HG03460 (cell line): ENCODE measurements at regions not wholly inside any gene's neighbourhood (a gene's known extent, or its start where the extent isn't known, plus 50 kb on each side); places are given as distances from the start of the nearest gene placed in this dataset.
"Not testable (repeated sequence)": the region's sequence is repeated elsewhere in the genome, so short reads cannot be mapped to it uniquely, and the experiment has no call there.

ENCODE experiments used
- ATAC-seq: cut with Tn5 transposase; IDR thresholded peaks from one replicate; pipeline ENCODE4 v1.9.1; 2021; ENCODE audit not compliant: unreplicated experiment

GRCh38 chr2:65625982-65626381, 193.6 kb upstream of the SPRED2 start:
- no peak for ATAC-seq

DNA sequence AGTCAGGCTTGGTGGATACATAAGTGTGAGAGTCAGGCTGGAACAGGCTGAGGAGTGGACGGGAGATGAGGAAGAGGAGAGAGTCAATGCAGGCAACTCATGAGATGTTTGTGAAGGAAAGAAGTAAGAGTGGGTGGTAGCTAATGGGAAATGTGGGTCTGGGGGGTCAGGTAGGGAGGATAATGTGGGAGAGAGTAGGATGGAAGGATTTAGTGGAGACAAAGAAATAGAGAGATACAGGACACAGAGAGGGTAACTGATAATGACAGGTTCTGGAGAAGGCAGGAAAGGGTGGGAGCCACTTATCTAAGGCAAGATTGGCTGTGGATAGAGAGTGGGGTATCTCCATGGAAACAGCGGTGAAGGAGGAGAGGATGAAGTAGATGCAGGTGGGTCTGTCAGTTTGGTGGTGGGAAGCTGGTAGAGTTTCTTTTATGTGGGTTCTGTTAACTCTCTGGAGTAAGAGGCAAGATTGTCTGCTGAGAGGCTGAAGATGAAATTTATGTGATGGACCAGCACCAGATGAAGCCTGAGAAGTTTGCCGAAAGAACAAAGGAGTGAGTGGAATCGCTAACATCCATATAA, 190.6 kb upstream of the SPRED2 start:
- no peak for ATAC-seq

GRCh38 chr2:65622499-65622898, 190.1 kb upstream of the SPRED2 start:
- ATAC-seq: no peak

DNA sequence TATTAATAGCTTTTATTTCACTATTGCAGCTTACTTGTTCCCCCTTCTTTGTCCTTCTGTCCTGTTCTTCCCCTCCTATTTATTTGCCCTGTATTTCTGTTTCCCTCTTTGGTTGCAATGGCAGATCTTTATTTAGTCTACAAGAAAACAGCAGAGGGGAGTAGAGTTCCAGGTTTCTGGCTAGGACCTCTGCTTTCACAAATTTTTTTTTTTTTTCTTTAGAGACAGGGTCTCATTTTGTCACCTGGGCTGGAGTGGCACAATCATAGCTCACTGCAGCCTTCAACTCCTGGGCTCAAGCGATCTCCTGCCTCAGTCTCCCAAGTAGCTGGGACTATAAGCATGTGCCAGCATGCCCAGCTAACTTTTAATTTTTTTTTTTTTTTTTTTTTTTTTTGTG, 188.1 kb upstream of the SPRED2 start:
- ATAC-seq: no peak

GRCh38 chr2:65620026-65620425, 187.6 kb upstream of the SPRED2 start:
- no peak for ATAC-seq

- ATAC-seq: no peak
Measured at GRCh38 chr2:65615602-65616001, 183.2 kb upstream of the SPRED2 start.

DNA sequence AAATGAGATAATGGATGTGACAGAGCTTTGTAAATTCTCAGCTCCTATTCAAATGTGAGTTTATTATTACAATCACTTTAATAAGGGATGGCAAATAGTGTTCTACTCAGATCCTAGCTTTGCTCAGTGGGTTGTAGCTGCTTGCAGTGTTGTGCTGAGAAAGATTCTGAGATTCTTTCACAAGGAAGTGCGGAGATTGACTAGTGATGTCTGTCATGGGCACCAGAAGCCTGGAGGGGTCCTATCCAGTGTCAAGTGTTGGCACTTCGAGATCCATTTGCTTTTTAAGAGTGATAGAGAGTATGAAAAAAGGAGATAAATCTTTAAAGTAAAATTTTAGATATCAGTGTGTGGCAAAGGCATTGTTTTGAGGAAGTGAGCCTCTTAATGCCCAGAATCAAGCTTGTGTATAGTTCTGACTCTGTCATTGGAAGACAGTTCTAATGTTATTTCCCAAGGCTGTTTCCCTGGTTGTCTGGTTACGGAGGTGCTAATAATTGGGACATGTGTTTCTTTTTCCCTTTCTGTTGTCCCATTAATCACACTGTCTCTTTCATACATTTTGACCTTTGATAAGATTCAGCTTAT, 181.7 kb upstream of the SPRED2 start:
- ATAC-seq: no peak

GRCh38 chr2:65611488-65611887, 179.1 kb upstream of the SPRED2 start:
- no peak for ATAC-seq

DNA sequence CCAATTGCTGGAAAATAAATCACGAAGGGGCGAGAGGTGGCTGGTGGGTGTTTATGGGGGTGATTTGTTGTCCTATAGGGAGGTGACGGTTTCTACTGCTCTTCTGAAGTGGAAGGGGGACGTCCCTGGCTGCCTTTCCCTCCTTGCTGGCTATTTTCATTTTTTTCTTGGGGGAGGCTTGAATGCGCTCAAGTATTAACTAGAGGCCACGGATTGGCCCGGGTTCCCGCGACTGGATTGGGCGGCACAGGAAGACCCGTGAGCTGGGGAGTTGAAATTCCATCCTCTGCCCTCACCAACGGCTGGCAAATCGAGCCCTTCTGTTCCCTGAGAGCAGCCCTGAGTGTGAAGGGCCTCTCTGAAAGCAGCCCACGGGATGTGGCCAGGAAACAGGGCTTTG, 176.5 kb upstream of the SPRED2 start:
- ATAC-seq: no peak

DNA sequence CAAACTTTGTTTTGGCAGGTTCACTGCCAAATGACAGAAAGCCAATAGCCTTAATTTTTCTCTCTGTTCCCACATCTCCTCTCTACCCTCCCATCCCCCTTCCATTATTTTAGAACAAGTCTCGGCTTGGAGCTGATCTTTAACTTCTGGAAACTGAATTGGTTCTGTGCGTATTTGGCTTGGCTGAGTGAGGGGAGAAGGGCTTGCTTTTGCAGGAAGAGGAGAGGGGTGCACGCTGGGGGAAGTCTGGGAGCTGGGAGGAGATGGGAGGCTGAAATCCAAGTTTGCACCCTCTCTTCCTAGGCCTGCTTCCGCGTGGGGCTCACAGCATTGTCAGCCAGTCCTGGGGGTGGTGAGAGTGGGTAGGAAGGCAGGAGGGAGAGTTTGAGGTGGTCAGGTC, 176.1 kb upstream of the SPRED2 start:
- ATAC-seq: no peak

DNA sequence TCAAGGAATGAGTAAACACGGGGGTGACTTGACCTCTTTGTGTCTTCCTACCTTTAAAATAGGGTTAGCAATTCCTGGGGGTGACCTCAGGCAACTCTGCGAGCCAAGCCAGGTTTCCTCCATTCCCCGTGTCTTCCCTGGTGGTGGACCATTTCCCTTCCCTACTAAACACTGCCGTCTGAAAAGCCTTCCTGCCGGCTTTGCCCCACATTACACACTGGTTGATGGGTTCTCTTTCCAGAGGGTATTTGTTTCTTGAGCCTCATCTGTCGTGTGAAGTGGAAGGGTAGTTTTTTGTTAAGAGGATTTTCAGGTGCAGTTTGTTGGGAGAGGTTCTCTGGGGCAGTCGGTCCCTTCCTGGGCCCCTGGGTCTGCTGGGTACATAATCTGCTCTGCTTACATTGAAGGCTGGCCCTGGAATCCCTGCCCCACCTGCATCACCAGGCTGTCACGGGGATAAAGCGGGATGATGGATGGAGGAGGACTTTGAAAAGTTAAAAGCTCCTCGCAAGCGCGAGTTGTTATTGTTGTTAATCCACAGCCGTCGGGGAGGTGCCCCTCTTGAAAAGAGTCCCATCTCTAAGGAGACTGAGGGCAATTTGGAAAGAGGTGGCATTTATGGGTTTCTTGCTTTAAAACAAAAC, 175.4 kb upstream of the SPRED2 start:
- no peak for ATAC-seq

DNA sequence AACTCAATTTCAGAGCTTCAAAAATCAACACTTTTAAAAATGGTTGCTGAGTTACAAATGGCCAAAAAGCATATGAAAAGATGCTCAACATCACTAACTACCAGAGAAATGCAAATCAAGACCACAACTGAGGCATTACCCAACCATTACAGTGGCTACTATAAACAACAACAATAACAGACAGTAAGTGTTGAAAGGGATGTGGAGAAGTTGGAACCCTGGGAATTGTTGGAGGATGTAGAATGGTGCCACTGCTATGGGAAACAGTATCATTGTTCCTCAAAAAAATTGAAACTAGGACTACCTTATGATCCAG, 173.3 kb upstream of the SPRED2 start:
- no peak for ATAC-seq

- ATAC-seq: no peak
Measured at GRCh38 chr2:65605058-65605742, 172.8 kb upstream of the SPRED2 start.

GRCh38 chr2:65604246-65604645, 171.8 kb upstream of the SPRED2 start:
- no peak for ATAC-seq

- ATAC-seq: no peak
Measured at GRCh38 chr2:65602603-65603235, 170.3 kb upstream of the SPRED2 start.

GRCh38 chr2:65600871-65601270, 168.5 kb upstream of the SPRED2 start:
- not testable (repeated sequence) for ATAC-seq

GRCh38 chr2:65600351-65600750, 168.0 kb upstream of the SPRED2 start:
- ATAC-seq: not testable (repeated sequence)

GRCh38 chr2:65599693-65600092, 167.3 kb upstream of the SPRED2 start:
- no peak for ATAC-seq

DNA sequence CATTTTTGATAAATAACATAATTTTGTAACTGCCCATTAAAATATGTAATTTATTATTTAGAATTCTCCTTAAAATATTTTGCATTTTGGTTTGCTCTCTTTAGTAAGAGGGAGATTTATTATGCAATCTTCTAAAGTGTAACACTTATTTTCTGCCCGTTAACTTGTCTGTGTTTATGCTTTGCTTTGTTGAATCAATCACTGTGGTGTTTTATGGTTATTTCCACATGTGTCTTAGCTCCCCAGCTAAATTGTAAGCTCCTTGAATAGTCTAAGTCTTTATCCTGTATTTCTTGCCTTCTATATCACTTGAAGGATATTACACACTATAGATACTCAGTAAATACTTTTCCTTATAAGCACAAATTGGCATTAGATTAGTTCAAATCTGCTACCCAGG, 166.6 kb upstream of the SPRED2 start:
- no peak for ATAC-seq

- no peak for ATAC-seq
Measured at GRCh38 chr2:65598264-65598663, 165.9 kb upstream of the SPRED2 start.

DNA sequence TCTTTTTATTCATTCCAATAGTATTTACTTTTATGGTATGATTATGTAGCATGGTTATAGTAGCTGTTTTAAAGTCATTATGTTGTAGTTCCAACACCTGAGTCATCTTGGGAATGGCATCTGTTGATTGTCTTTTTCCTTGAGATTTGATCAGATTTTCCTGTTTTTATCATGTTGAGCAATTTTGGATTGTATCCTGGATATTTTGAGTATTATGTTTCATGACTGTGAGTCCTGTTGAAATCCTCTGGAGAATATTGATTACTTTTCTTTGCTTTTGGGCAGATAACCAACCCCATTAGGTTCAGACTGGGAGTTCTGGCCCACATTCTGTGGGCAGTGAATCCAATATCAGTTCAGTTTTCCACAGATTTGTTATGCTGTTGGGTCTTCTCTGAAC, 163.2 kb upstream of the SPRED2 start:
- no peak for ATAC-seq

- no peak for ATAC-seq
Measured at GRCh38 chr2:65594150-65594549, 161.8 kb upstream of the SPRED2 start.
